ENCODE measurements at regions not wholly inside any gene's neighbourhood (a gene's known extent, or its start where the extent isn't known, plus 50 kb on each side); places are given as distances from the start of the nearest gene placed in this dataset.

GRCh38 chr10:44848211-44848610, 62.9 kb upstream of the TMEM72 start:
- no peak for TF ChIP-seq CTCF (IDR thresholded peaks at IDR 0.05; ENCODE audit: low read length, missing control alignments)
- no peak overlapping the region for H3K4me3 ChIP-seq (replicated peaks; ENCODE audit: low read depth, low read length)
- no peak for DNase-seq (ENCODE audit: low read depth)

GRCh38 chr10:44849936-44850335, 61.2 kb upstream of the TMEM72 start:
- H3K4me3 ChIP-seq (replicated peaks; ENCODE audit: low read depth, low read length) = no peak overlapping the region
- no peak for DNase-seq (ENCODE audit: low read depth)
- no peak for TF ChIP-seq CTCF (IDR thresholded peaks at IDR 0.05; ENCODE audit: low read length, missing control alignments)

- DNase-seq (ENCODE audit: low read depth) = no peak
- H3K4me3 ChIP-seq (replicated peaks; ENCODE audit: low read depth, low read length) = no peak overlapping the region
- no peak for TF ChIP-seq CTCF (IDR thresholded peaks at IDR 0.05; ENCODE audit: low read length, missing control alignments)
These were observed 60.7 kb upstream of the TMEM72 start for GRCh38 chr10:44850356-44850934.

- no peak for TF ChIP-seq CTCF (IDR thresholded peaks at IDR 0.05; ENCODE audit: low read length, missing control alignments)
- DNase-seq (ENCODE audit: low read depth) = no peak
- no peak overlapping the region for H3K4me3 ChIP-seq (replicated peaks; ENCODE audit: low read depth, low read length)
These were observed 59.7 kb upstream of the TMEM72 start for GRCh38 chr10:44851413-44851812.

- H3K4me3 ChIP-seq (replicated peaks; ENCODE audit: low read depth, low read length) = no peak overlapping the region
- no peak for TF ChIP-seq CTCF (IDR thresholded peaks at IDR 0.05; ENCODE audit: low read length, missing control alignments)
- no peak for DNase-seq (ENCODE audit: low read depth)
These were observed 59.3 kb upstream of the TMEM72 start for GRCh38 chr10:44851881-44852280.

- peak; percentile 74 for DNase-seq (ENCODE audit: low read depth)
- no peak overlapping the region for H3K4me3 ChIP-seq (replicated peaks; ENCODE audit: low read depth, low read length)
- TF ChIP-seq CTCF (IDR thresholded peaks at IDR 0.05; ENCODE audit: low read length, missing control alignments) = peak; percentile 64
These were observed 57.9 kb upstream of the TMEM72 start for GRCh38 chr10:44853148-44853734.

GRCh38 chr10:44853796-44854195, 57.3 kb upstream of the TMEM72 start:
- no peak for TF ChIP-seq CTCF (IDR thresholded peaks at IDR 0.05; ENCODE audit: low read length, missing control alignments)
- no peak overlapping the region for H3K4me3 ChIP-seq (replicated peaks; ENCODE audit: low read depth, low read length)
- DNase-seq (ENCODE audit: low read depth) = no peak

Data from fibroblast of pulmonary artery (primary cell).